ENCODE measurements at regions not wholly inside any gene's neighbourhood (a gene's known extent, or its start where the extent isn't known, plus 50 kb on each side); places are given as distances from the start of the nearest gene placed in this dataset.

GRCh38 chr5:105330185-105330584 is 1767.6 kb upstream of the NUDT12 start:
- no peak for TF ChIP-seq CTCF (IDR thresholded peaks at IDR 0.05)
- no peak for TF ChIP-seq POLR2A (IDR thresholded peaks at IDR 0.05)
